ENCODE measurements at regions not wholly inside any gene's neighbourhood (a gene's known extent, or its start where the extent isn't known, plus 50 kb on each side); places are given as distances from the start of the nearest gene placed in this dataset.

DNA sequence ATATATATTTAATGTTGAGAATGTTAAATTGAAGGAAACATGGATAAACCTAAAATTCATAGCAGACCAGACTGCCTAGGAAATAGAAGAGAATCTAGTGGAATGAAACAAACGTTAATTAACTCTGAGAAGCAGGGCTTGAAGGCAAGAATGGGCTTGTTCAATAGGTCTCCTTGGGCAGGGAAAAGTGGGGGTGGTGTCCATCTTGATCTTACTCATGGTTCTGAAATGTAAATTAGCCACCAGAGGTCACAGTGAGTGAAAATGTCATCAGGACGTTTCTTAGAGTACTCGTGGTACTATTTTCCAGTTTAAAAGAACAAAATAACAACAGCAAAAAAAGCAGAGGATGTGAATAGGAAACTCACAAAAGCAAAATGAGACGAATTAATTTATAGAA is 66.8 kb upstream of the BTBD3 start:
- Mint-ChIP-seq H3K4me1 (peaks cover 19% of the 10 kb centered on the region), H3K9me3 (no peaks in the 10 kb centered on the region), H3K27me3 (ENCODE audit: insufficient read depth, low read depth, poor library complexity) (peaks cover 2% of the 10 kb centered on the region), H3K36me3 (ENCODE audit: low read depth) (no peaks in the 10 kb centered on the region), H3K27ac (no peak overlapping the region), H3K4me3 (no peak overlapping the region)
- H3K36me3 ChIP-seq (ENCODE audit: insufficient read depth) = no peaks in the 10 kb centered on the region
- H3K79me2 ChIP-seq (replicated peaks; ENCODE audit: insufficient read depth) = no peaks in the 10 kb centered on the region
- H3K4me2 ChIP-seq = no peak overlapping the region
- no peaks in the 10 kb centered on the region for H3F3A ChIP-seq (replicated peaks; ENCODE audit: low read depth)
- no peaks in the 10 kb centered on the region for H4K20me1 ChIP-seq (replicated peaks; ENCODE audit: insufficient read depth)
- peaks cover 13% of the 10 kb centered on the region for H3K9me2 ChIP-seq (ENCODE audit: insufficient read depth)
- H2AFZ ChIP-seq = no peak overlapping the region
- DNase-seq (ENCODE audit: low spot score) (no peak), ATAC-seq (no peak)
- no peak overlapping the region for H3K27ac ChIP-seq (ENCODE audit: low read depth)
- TF ChIP-seq JUNB (IDR thresholded peaks at IDR 0.05; ENCODE audit: unreplicated experiment) (no peak), POLR2AphosphoS5 (IDR thresholded peaks at IDR 0.05; ENCODE audit: low read depth) (no peak), CTCF (conservative IDR thresholded peaks at IDR 0.05; ENCODE audit: low read depth in 2 of 2) (no peak), ZNF331 (CRISPR knock-in tag; IDR thresholded peaks at IDR 0.05; ENCODE audit: low read depth) (no peak), EZH2 (IDR thresholded peaks at IDR 0.05; ENCODE audit: low read depth, unreplicated experiment) (no peak), STAT1 (IDR thresholded peaks at IDR 0.05; ENCODE audit: unreplicated experiment) (no peak), ZNF114 (CRISPR knock-in tag; IDR thresholded peaks at IDR 0.05) (no peak), CREB1 (CRISPR knock-in tag; IDR thresholded peaks at IDR 0.05; ENCODE audit: low read depth) (no peak)
- TF ChIP-seq, protein P1, sequence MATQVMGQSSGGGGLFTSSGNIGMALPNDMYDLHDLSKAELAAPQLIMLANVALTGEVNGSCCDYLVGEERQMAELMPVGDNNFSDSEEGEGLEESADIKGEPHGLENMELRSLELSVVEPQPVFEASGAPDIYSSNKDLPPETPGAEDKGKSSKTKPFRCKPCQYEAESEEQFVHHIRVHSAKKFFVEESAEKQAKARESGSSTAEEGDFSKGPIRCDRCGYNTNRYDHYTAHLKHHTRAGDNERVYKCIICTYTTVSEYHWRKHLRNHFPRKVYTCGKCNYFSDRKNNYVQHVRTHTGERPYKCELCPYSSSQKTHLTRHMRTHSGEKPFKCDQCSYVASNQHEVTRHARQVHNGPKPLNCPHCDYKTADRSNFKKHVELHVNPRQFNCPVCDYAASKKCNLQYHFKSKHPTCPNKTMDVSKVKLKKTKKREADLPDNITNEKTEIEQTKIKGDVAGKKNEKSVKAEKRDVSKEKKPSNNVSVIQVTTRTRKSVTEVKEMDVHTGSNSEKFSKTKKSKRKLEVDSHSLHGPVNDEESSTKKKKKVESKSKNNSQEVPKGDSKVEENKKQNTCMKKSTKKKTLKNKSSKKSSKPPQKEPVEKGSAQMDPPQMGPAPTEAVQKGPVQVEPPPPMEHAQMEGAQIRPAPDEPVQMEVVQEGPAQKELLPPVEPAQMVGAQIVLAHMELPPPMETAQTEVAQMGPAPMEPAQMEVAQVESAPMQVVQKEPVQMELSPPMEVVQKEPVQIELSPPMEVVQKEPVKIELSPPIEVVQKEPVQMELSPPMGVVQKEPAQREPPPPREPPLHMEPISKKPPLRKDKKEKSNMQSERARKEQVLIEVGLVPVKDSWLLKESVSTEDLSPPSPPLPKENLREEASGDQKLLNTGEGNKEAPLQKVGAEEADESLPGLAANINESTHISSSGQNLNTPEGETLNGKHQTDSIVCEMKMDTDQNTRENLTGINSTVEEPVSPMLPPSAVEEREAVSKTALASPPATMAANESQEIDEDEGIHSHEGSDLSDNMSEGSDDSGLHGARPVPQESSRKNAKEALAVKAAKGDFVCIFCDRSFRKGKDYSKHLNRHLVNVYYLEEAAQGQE (IDR thresholded peaks at IDR 0.05; ENCODE audit: unreplicated experiment) = no peak
- TF ChIP-seq, protein P2, sequence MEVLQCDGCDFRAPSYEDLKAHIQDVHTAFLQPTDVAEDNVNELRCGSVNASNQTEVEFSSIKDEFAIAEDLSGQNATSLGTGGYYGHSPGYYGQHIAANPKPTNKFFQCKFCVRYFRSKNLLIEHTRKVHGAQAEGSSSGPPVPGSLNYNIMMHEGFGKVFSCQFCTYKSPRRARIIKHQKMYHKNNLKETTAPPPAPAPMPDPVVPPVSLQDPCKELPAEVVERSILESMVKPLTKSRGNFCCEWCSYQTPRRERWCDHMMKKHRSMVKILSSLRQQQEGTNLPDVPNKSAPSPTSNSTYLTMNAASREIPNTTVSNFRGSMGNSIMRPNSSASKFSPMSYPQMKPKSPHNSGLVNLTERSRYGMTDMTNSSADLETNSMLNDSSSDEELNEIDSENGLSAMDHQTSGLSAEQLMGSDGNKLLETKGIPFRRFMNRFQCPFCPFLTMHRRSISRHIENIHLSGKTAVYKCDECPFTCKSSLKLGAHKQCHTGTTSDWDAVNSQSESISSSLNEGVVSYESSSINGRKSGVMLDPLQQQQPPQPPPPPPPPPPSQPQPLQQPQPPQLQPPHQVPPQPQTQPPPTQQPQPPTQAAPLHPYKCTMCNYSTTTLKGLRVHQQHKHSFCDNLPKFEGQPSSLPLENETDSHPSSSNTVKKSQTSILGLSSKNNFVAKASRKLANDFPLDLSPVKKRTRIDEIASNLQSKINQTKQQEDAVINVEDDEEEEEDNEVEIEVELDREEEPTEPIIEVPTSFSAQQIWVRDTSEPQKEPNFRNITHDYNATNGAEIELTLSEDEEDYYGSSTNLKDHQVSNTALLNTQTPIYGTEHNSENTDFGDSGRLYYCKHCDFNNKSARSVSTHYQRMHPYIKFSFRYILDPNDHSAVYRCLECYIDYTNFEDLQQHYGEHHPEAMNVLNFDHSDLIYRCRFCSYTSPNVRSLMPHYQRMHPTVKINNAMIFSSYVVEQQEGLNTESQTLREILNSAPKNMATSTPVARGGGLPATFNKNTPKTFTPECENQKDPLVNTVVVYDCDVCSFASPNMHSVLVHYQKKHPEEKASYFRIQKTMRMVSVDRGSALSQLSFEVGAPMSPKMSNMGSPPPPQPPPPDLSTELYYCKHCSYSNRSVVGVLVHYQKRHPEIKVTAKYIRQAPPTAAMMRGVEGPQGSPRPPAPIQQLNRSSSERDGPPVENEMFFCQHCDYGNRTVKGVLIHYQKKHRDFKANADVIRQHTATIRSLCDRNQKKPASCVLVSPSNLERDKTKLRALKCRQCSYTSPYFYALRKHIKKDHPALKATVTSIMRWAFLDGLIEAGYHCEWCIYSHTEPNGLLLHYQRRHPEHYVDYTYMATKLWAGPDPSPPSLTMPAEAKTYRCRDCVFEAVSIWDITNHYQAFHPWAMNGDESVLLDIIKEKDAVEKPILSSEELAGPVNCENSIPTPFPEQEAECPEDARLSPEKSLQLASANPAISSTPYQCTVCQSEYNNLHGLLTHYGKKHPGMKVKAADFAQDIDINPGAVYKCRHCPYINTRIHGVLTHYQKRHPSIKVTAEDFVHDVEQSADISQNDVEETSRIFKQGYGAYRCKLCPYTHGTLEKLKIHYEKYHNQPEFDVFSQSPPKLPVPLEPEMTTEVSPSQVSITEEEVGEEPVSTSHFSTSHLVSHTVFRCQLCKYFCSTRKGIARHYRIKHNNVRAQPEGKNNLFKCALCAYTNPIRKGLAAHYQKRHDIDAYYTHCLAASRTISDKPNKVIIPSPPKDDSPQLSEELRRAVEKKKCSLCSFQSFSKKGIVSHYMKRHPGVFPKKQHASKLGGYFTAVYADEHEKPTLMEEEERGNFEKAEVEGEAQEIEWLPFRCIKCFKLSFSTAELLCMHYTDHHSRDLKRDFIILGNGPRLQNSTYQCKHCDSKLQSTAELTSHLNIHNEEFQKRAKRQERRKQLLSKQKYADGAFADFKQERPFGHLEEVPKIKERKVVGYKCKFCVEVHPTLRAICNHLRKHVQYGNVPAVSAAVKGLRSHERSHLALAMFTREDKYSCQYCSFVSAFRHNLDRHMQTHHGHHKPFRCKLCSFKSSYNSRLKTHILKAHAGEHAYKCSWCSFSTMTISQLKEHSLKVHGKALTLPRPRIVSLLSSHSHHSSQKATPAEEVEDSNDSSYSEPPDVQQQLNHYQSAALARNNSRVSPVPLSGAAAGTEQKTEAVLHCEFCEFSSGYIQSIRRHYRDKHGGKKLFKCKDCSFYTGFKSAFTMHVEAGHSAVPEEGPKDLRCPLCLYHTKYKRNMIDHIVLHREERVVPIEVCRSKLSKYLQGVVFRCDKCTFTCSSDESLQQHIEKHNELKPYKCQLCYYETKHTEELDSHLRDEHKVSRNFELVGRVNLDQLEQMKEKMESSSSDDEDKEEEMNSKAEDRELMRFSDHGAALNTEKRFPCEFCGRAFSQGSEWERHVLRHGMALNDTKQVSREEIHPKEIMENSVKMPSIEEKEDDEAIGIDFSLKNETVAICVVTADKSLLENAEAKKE (CRISPR knock-in tag; IDR thresholded peaks at IDR 0.05) = no peak
- TF ChIP-seq, protein P3, sequence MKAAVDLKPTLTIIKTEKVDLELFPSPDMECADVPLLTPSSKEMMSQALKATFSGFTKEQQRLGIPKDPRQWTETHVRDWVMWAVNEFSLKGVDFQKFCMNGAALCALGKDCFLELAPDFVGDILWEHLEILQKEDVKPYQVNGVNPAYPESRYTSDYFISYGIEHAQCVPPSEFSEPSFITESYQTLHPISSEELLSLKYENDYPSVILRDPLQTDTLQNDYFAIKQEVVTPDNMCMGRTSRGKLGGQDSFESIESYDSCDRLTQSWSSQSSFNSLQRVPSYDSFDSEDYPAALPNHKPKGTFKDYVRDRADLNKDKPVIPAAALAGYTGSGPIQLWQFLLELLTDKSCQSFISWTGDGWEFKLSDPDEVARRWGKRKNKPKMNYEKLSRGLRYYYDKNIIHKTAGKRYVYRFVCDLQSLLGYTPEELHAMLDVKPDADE (IDR thresholded peaks at IDR 0.05) = no peak
- H3K4me1 ChIP-seq (ENCODE audit: insufficient read depth) = peaks cover 9% of the 10 kb centered on the region
- H3K27me3 ChIP-seq (ENCODE audit: insufficient read depth) = no peaks in the 10 kb centered on the region
- no peak overlapping the region for H3K4me3 ChIP-seq

Data from GM23338 (cell line).